Upper lobe of right lung (tissue), 1 donor: ENCODE measurements at regions not wholly inside any gene's neighbourhood (a gene's known extent, or its start where the extent isn't known, plus 50 kb on each side); places are given as distances from the start of the nearest gene placed in this dataset.

ENCODE experiments used
- ATAC-seq: fragments of 200-7000 bp; cut with Tn5 transposase; one replicate; pipeline ENCODE4 v1.9.1; 2020; ENCODE audit warnings: mild to moderate bottlenecking, moderate library complexity
- DNase-seq: peaks from one replicate; pipeline ENCODE4 v3.0.0-alpha.2; 2020
- H3K27ac ChIP-seq: fragments of 200-600 bp; one replicate; pipeline ENCODE4 v1.8.0; 2022
- H3K27me3 ChIP-seq: fragments of 200-600 bp; one replicate; pipeline ENCODE4 v1.8.0; 2022; ENCODE audit warnings: mild to moderate bottlenecking
- H3K36me3 ChIP-seq: fragments of 200-600 bp; one replicate; pipeline ENCODE4 v1.8.0; 2022
- H3K4me1 ChIP-seq: fragments of 200-600 bp; one replicate; pipeline ENCODE4 v1.8.0; 2022
- H3K4me3 ChIP-seq: fragments of 200-600 bp; one replicate; pipeline ENCODE4 v1.8.0; 2022; ENCODE audit warnings: mild to moderate bottlenecking
- H3K9me3 ChIP-seq: fragments of 200-600 bp; one replicate; pipeline ENCODE4 v1.8.0; 2022
- CTCF ChIP-seq: fragments of 200-600 bp; IDR thresholded peaks from one replicate; pipeline ENCODE4 v1.8.0; 2022; ENCODE audit warnings: antibody characterized with exemption
- intact Hi-C: fragments of 100-400 bp; cut with DNase I; formaldehyde crosslinking; loops from one replicate; pipeline ENCODE4 v1.11.0; 2022
- donor health status: DM: no; HTN: yes; CAD: no; lungs with severe emphysema.

GRCh38 chr4:111450867-111451266 lies 694.4 kb upstream of the FAM241A start:
- no peak overlapping the region for H3K27ac ChIP-seq
- H3K4me3 ChIP-seq, result no peak overlapping the region
- no peak for ATAC-seq
- no peaks in the 10 kb centered on the region for H3K9me3 ChIP-seq
- no peak for TF ChIP-seq CTCF
- H3K27me3 ChIP-seq, result no peaks in the 10 kb centered on the region
- H3K36me3 ChIP-seq, result no peaks in the 10 kb centered on the region
- intact Hi-C loops, result no loop called here
- no peaks in the 10 kb centered on the region for H3K4me1 ChIP-seq
- DNase-seq, result no peak

GRCh38 chr4:111453216-111453615 lies 692.0 kb upstream of the FAM241A start:
- Histone ChIP-seq H3K27me3 (no peaks in the 10 kb centered on the region), H3K9me3 (no peaks in the 10 kb centered on the region), H3K27ac (no peak overlapping the region), H3K4me3 (no peak overlapping the region), H3K4me1 (no peaks in the 10 kb centered on the region), H3K36me3 (no peaks in the 10 kb centered on the region)
- no peak for TF ChIP-seq CTCF
- DNase-seq (no peak), ATAC-seq (no peak)
- intact Hi-C loops, result no loop called here

GRCh38 chr4:111454961-111455360 lies 690.3 kb upstream of the FAM241A start:
- DNase-seq (no peak), ATAC-seq (no peak)
- TF ChIP-seq CTCF, result no peak
- H3K27me3 ChIP-seq, result no peaks in the 10 kb centered on the region
- no peak overlapping the region for H3K27ac ChIP-seq
- no peaks in the 10 kb centered on the region for H3K36me3 ChIP-seq
- H3K4me1 ChIP-seq, result no peaks in the 10 kb centered on the region
- intact Hi-C loops, result no loop called here
- no peak overlapping the region for H3K4me3 ChIP-seq
- H3K9me3 ChIP-seq, result no peaks in the 10 kb centered on the region

GRCh38 chr4:111464251-111465045 lies 680.8 kb upstream of the FAM241A start:
- no peaks in the 10 kb centered on the region for H3K9me3 ChIP-seq
- no peaks in the 10 kb centered on the region for H3K27me3 ChIP-seq
- no peak overlapping the region for H3K27ac ChIP-seq
- ATAC-seq (no peak), DNase-seq (no peak)
- no peak for TF ChIP-seq CTCF
- H3K4me3 ChIP-seq, result no peak overlapping the region
- no peaks in the 10 kb centered on the region for H3K36me3 ChIP-seq
- H3K4me1 ChIP-seq, result no peaks in the 10 kb centered on the region
- intact Hi-C loops, result no loop called here

- Histone ChIP-seq H3K4me1 (no peaks in the 10 kb centered on the region), H3K36me3 (no peaks in the 10 kb centered on the region), H3K27ac (no peak overlapping the region), H3K9me3 (no peaks in the 10 kb centered on the region), H3K4me3 (no peak overlapping the region), H3K27me3 (no peaks in the 10 kb centered on the region)
- ATAC-seq, result no peak
- intact Hi-C loops, result no loop called here
- no peak for TF ChIP-seq CTCF
- no peak for DNase-seq
These were observed 678.2 kb upstream of the FAM241A start for GRCh38 chr4:111466811-111467604.
